GM21529 (cell line): ENCODE measurements at regions not wholly inside any gene's neighbourhood (a gene's known extent, or its start where the extent isn't known, plus 50 kb on each side); places are given as distances from the start of the nearest gene placed in this dataset.
"Not testable (repeated sequence)": the region's sequence is repeated elsewhere in the genome, so short reads cannot be mapped to it uniquely, and the experiment has no call there.

ENCODE experiments used
- ATAC-seq: cut with Tn5 transposase; IDR thresholded peaks from one replicate; pipeline ENCODE4 v1.9.1; 2021; ENCODE audit not compliant: unreplicated experiment

DNA sequence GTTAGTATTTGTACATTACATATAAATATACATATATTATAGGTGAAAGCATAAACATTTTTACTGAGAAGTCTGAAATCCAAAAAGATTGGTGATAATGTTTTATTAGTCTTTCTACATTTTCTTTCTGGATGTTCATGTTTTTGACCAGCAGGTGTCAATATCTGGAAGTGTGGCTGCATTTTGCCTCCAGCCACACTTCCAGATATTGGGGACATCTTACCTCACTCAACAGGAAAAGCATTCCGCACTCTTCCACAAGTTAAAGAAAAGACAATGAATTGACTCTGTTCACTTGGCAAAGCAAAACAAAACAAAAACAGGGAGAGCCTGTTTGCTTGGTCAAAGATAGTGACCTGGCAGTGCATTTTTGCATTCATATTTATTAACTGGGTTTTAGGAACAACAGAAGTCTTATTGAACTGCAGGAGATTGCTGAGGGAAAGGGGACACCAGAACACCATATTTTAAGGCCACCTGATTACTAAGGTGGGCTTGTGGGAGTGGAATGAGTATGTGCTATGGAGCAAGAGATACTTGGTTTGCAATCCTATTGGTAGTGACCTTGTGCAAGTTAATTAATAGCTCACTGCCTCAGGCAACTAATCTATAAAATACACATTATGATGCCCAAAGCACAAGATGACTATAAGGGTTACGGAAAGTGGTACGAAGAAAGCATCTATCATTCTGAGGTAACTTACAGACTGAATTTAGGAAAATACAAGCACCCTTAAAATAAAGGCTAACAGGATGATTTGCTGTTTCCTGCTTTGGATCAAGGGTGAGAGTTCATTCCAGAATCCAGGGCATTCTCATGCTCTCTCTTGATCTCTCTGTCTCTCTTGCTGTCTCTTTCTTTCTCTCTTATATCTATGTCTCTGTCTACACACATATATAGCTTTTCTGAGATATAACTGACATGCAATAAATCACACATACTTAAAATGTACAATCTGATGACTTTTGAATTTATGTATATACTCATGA is 389.9 kb upstream of the EMCN start:
- no peak for ATAC-seq

DNA sequence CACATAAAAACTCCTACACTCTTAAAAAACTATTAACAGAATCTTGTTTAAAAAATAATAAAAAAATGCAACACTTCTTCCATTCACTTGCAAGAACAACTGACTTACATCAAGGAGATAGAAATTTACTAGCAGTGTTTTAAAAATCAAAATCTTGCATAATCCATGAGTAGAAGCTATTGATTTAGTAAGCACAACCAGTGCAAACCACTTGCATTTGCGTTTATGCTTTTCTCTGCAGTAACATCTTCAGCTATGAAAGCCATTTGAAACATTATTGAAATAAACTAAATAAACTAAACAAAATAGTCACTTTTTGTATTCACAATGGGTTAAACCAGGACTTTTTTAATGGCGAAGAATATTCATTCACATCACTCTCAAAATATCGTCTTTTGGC is 389.2 kb upstream of the EMCN start:
- ATAC-seq: no peak

DNA sequence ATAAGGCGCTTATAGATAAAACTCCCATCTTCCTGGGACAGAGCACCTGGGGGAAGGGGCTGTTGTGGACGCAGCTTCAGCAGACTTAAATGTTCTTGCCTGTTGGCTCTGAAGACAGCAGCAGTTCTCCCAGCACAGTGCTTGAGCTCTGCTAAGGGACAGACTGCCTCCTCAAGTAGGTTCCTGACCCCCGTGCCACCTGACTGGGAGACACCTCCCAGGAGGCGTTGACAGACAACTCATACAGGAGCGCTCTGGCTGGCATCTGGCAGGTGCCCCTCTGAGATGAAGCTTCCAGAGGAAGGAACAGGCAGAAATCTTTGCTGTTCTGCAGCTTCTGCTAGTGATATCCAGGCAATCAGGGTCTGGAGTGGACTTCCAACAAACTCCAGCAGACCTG is 383.1 kb upstream of the EMCN start:
- not testable (repeated sequence) for ATAC-seq

- ATAC-seq: no peak
Measured at GRCh38 chr4:100900134-100900533, 382.3 kb upstream of the EMCN start.

- no peak for ATAC-seq
Measured at GRCh38 chr4:100898844-100899243, 381.0 kb upstream of the EMCN start.

DNA sequence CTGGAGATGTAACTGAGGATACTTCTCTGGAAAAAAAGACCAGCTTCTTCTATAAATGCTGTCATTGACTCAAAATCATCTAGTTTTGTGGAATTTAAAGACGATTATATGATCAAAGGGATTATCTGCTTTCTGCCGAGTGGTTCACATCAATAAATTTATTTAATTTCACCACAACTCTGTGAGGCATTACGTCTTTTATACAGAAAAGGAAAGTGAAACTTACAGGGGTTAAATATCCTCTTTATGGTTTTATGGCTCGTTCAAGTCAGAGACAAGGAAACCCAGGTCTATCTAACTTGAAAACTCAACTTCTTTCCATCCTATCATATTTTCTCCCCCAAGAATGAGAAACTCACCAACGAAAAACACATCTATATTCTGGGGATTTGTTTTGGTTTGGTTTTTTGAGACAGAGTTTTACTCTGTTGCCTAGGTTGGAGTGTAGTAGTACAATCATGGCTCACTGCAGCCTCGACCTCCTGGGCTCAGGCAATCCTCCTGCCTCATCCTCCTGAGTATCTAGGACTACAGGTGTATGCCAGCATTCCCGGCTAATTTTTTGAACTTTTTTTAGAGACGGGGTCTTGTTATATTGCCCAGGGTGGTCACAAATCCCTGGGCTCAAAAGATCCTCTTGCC is 377.9 kb upstream of the EMCN start:
- peak; percentile 92 for ATAC-seq

GRCh38 chr4:100894339-100894870 is 376.6 kb upstream of the EMCN start:
- no peak for ATAC-seq

- no peak for ATAC-seq
Measured at GRCh38 chr4:100891808-100892207, 374.0 kb upstream of the EMCN start.

GRCh38 chr4:100889898-100890297 is 372.1 kb upstream of the EMCN start:
- no peak for ATAC-seq

DNA sequence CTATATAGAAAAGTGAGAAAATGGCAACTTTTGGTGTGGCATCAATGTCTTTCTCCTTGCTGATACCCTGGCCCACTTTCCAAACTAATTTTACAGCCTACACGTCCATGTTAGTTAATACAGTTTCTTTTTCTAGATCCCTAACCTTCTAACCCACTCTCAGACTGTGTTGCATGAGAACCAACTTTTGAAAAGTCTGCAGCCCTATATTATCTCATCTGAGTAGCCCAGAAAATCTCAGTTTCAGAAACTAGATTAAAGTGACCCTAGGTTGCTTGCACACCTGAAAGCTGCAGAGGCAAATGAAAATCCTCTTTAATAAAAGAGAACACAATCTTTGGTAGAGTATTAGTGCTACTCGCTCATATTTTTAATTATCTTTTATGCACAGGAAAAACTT is 371.6 kb upstream of the EMCN start:
- ATAC-seq: peak; percentile 73

DNA sequence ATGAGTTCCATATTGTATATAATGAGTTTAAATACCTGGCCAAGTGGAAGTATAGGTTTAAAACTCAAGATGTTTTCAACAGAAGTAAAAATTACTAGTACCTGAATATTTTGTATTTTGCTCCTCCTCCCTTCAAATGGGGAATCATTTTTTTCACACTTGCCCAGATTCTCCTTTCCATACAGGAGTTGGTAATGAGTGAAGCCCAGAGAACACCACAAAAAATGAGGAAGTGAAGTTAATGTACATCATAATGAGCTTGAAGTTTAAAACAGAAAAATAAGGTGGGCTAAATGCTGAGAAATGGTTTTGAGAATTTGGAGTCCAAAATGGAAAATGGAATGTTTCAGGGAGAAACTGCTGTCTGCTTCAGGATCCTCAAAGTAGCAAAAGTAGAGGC is 364.8 kb upstream of the EMCN start:
- ATAC-seq: no peak

- no peak for ATAC-seq
Measured at GRCh38 chr4:100881283-100881682, 363.5 kb upstream of the EMCN start.

DNA sequence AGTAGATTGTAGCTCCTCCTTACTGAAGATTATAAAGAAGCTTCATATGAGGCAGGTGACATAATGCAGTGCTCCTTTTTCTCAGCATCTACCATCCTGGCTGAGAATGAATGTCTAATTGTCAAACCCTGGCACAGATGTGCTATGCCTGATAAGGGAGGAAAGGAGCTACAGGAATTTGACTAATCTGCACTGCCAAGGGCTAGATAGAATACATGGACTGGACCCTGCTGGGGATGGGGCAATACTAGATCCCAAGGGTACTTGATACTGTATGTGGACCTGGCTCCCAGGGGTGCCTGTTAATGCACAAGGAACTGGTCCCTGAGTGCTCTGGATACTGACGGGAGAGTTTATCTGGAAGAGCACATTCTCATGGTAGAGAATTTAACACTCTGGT is 362.2 kb upstream of the EMCN start:
- ATAC-seq: no peak

GRCh38 chr4:100879471-100879870 is 361.6 kb upstream of the EMCN start:
- ATAC-seq: no peak

- no peak for ATAC-seq
Measured at GRCh38 chr4:100876546-100876945, 358.7 kb upstream of the EMCN start.

DNA sequence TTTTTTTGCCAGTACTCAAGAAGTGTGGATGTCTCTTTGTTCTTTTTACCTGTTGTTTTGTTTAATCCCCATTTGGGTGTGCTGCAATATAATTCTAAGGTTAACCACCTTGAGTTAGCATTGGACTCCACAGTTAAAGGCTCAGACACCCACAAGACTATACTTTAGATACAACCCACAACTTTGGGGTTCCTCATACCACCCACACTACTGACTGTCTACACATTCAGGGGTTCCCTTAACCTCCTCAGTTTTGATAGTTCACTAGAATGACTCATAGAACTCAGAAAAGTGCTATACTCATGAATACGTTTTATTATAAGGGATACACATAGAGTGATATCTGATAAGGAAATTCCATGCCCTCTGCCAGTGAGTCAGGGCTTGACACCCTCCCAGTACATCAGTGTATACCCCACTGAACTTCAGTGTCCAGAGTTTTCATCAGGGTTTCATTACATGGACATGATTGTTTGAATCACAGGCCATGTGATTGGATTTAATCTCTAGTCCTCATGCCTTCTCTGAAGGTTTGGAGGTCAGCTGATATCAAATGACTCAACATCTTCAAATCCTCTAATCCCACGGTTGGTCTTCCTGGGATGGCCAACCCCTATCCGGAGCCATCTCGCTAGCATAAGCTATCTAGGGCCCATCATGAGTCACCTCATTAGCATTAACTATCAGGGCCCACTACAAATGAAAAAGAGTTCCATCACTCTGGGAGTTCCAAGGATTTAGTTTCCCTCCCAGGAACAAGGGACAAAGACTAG is 357.7 kb upstream of the EMCN start:
- no peak for ATAC-seq

- ATAC-seq: no peak
Measured at GRCh38 chr4:100872811-100873210, 355.0 kb upstream of the EMCN start.

GRCh38 chr4:100870940-100871772 is 353.3 kb upstream of the EMCN start:
- no peak for ATAC-seq

GRCh38 chr4:100869276-100869675 is 351.5 kb upstream of the EMCN start:
- no peak for ATAC-seq

DNA sequence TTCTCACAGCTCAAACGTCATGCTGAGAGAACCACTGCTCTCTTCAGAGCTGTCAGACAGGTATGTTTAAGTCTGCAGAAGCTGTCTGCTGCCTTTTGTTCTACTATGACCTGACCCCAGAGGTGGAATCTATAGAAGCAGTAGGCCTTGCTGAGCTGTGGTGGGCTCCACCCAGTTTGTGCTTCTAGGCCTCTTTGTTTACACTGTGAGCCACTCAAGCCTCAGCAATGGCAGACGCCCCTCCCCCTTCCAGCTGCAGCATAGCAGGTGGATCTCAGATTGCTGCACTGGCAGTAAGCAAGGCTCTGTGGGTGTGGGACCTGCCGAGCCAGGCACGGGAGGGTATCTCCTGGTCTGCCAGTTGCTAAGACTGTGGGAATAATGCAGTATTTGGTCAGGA is 350.5 kb upstream of the EMCN start:
- not testable (repeated sequence) for ATAC-seq
